ENCODE measurements at regions not wholly inside any gene's neighbourhood (a gene's known extent, or its start where the extent isn't known, plus 50 kb on each side); places are given as distances from the start of the nearest gene placed in this dataset.
A peak's percentile ranks its signal among the peaks of the same experiment; 100 is the strongest.

- TF ChIP-seq, protein P1, sequence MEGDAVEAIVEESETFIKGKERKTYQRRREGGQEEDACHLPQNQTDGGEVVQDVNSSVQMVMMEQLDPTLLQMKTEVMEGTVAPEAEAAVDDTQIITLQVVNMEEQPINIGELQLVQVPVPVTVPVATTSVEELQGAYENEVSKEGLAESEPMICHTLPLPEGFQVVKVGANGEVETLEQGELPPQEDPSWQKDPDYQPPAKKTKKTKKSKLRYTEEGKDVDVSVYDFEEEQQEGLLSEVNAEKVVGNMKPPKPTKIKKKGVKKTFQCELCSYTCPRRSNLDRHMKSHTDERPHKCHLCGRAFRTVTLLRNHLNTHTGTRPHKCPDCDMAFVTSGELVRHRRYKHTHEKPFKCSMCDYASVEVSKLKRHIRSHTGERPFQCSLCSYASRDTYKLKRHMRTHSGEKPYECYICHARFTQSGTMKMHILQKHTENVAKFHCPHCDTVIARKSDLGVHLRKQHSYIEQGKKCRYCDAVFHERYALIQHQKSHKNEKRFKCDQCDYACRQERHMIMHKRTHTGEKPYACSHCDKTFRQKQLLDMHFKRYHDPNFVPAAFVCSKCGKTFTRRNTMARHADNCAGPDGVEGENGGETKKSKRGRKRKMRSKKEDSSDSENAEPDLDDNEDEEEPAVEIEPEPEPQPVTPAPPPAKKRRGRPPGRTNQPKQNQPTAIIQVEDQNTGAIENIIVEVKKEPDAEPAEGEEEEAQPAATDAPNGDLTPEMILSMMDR (IDR thresholded peaks at IDR 0.05): peak in 2 of 4 experiments; percentile 18 to 21
- TF ChIP-seq POLR2A (IDR thresholded peaks at IDR 0.05) (no peak), EP300 (IDR thresholded peaks at IDR 0.05) (no peak), POLR2AphosphoS5 (IDR thresholded peaks at IDR 0.05) (no peak)
Observed at GRCh38 chr22:47837703-47838102, 1075.3 kb downstream of the TBC1D22A start.
